Stimulated activated naive CD4-positive, alpha-beta T cell (primary cell): ENCODE measurements at regions not wholly inside any gene's neighbourhood (a gene's known extent, or its start where the extent isn't known, plus 50 kb on each side); places are given as distances from the start of the nearest gene placed in this dataset.
A peak's percentile ranks its signal among the peaks of the same experiment; 100 is the strongest.
"Not testable (repeated sequence)": the region's sequence is repeated elsewhere in the genome, so short reads cannot be mapped to it uniquely, and the experiment has no call there.

Experiments used
- DNase-seq, 6 experiments: peaks; one replicate each; lab custom pipeline; 2025; lab: John Stamatoyannopoulos, UW

DNA sequence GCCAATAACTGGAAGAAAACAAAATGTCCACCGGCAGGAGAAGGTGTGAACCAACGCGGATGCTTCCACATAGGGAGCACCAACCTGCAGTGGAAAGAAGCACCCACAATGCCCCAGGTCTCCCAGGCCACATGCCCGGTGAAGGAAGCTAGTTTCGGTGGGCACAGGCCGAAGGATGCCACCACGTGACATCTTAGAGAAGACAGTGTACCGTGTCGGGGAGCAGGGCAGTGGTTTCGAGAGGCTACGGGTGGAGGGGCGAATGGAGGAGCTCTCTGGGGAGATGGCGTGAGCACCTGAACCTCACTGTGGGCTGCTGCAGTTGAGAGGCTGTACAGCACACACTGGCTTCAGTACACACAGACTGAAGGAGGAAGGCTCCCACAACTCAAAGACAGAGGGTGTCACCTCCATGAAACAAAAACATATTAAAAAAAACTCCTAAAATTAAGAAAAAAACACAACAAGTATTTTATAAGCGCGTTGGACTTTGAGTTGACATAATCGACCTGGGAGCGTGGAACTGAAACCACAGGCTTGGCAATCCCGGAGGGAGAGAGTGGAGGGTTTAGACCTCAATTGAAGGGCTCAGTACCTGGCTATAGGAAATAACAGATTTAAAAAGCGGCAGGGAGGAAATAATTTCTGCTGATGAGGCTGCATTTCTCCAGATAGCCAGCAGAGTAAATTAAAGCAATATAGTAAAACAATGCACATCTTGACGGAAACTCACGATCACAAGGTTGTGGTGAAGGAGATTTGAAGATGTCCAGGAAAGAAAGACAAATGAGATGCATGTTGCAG lies 160.1 kb downstream of the RTP5 start:
- DNase-seq: peak in 1 of 6 experiments; percentile 14

DNA sequence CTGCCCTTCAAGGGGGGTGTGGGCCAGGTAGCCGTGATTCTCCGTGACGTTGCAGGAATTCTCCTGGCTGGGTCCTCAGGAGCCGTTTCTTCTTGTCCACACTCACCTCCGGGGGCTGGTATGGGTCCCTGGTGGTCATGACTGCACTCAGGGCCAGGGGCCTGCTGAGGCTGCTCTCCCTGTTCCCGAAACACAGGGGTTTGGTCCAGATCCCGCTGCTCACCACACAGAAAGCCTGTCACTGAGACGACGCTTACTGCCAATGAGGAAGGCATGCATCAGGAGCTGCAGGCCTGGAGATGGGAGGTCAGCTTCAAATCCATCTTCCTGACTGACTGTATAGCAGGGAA lies 160.7 kb downstream of the RTP5 start:
- no peak for DNase-seq

DNA sequence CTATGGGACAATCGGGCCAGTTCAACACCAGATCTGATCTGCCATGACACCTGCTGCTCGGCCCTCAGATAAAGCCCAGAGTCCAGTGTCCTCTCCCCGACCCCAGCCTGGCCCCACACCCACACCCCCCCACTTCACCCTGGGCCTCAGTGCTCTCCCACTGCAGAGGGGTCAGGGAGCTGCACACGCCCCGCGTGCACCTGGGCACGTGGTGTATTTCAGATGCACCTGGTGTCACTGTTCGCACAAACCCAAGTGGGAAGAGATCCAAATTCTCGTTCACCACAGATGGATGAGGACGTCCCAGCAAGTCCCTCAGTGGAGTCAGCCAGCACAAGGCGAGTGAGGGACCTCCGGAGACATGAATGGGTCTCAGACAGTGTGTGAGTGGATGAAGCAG lies 161.3 kb downstream of the RTP5 start:
- DNase-seq: no peak

DNA sequence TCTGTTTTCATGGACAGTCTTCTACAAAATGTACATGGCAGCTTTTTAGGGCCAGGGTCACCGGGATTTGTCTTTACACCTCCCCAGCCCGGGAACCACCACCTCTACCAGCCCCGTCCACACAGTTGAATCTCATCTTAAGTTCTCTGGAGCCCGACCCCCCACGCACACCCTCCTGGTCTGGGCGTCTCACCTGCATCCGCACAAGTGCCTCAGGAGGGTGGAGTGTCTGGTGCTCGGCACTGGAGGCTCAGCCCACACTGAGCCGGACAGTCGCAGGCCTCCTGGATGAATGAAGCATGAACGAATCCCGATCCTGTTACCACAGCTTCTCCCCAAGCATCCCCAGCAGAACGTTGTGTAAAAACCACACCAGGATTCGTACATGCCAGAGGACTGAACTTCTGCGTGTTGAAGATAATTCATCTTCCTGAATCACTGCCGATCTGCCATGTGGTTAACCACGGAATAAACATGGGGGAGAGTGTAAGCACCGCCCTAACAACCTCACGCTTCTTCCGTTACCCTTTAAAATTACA lies 162.0 kb downstream of the RTP5 start:
- peak; percentile 14 to 82 (median 53) for DNase-seq

DNA sequence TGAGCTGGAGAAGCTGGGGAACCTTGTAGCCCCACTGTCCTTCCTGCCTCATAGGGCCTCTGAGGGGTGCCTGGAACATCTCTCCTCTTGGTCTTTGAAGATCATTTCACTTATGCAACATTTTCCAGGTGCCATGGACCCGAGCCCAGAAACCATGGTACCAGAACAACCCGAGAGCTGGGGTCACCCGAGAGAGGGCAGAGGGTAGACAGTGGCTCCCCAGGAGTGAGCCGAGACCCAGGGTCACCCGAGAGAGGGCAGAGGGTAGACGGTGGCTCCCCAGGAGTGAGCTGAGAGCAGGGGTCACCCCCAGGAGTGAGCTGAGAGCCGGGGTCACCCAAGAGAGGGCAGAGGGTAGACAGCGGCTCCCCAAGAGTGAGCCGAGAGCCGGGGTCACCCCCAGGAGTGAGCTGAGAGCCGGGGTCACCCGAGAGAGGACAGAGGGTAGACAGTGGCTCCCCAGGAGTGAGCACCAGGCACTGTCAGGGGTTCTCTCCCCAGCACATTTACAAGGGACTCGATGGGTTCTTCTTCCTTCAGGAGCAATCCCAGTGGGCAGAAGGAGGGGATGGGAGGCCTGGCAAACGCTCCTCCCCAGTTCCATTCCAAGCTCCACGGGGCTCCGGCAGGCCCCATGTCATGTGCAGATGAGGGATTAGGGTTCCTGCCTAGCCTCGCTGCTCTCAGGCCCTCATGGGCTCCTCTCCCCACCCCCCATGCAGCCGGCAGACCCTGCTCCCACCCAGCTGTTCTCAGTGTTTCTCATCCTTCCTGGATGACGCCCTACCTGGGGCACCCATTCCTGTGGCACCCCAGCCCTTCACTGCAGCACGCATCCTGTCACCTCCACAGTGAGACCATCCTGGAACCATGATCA lies 163.5 kb downstream of the RTP5 start:
- DNase-seq: no peak

DNA sequence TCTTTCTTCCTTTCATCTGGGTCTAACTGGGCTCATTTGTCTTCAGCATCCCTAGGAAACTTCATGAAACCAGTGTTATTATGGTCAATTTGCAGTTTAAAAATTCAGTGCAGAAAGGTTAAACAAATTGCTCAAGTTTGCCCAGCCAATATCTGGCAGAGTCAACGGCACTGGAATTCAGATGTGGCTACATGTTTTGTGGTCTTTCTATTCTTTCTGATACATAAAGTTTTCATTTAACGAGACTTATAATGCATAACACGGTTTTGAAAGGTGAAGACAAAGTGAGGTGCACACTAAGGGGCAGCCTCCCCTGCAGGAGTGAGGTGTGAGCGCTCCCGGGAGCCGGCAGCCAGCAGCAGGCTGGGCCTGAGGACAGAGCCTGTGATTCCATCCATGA lies 164.6 kb downstream of the RTP5 start:
- DNase-seq: no peak

DNA sequence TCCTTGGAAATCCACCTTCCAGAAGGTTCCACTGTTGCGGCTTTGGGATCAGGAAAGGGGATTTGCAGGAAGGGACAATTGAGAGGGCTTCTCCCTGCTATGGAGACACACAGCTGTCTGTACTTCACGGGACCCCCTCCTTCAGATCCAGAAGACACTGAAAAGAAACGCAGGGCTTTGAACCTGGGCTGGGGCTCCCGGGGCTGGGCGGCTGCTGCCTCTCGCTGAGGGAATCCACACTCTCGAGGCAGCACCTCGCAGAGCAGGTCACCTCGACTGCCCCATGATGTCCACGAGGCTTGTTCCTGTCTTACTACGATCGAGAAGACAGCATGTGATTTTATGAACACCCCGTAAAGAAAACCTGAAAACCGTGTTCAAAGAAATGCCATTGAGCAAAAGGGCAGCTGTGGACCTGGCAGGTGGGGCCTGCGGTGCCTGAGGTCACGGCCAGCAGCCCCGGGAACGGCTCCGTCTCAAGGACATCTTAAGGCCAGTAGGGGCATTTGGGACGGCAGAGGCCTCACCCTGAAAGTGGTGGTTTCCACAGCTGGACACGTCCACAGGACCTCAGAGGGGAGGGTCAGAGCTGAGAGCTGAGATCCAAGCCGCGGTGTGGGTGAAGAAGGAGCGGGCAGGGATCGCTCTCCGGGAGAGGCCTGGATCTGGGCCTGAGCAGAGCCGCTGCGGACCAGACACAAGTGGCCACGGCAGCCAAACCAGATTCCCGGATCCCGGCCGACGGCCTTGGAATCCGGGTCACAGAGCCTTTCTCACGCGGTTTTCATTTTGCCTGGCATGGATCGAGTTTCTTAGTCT lies 165.7 kb downstream of the RTP5 start:
- no peak for DNase-seq

DNA sequence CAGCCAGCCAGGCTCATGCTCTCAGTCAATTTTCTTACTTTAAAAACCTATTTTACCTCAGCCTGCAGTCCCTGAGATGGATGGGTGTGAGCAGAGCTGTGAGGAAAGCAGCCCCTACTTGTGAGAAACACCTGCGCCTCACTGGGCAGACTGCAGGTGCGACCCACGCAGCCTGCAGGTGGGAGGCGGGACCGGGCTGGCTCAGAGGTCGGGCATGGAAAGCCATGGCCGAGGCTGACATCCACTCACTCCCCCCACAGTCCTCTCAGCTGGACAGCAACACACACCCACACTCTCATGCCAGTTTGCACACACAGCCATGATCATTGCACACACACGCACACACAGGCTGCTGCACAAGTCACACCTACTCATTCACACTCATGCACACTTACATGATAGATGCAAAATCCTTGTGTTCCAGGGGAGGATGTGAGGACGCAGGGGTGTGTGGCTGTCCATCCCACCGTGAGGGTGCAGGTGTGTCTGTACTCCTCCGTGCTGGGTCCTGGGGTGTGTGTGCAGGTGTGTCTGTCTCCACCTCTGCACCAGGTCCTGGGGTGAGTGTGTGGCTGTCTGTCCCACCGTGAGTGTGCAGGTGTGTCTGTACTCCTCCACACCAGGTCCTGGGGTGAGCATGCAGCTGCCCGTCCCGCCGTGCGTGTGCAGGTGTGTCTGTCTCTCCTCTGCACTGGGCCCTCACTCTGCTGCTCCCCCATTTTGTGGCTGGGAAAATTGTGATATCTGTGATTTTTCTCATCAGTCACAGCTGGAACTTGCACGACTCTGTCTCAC lies 166.5 kb downstream of the RTP5 start:
- DNase-seq: no peak

DNA sequence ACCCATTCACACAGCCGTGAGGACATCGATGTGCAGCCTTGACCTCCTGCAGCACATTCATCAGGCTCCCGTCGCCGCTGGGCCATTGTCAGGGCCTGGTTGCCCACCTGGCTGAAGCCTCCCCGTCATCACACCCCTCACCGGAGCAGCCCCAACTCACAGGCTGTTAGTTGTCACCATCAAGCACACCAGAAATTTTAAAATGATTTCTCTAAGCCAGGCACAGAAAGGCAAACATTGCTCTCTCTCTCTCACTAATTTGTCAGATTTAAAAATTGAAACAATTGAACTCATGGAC lies 167.1 kb downstream of the RTP5 start:
- no peak for DNase-seq

DNA sequence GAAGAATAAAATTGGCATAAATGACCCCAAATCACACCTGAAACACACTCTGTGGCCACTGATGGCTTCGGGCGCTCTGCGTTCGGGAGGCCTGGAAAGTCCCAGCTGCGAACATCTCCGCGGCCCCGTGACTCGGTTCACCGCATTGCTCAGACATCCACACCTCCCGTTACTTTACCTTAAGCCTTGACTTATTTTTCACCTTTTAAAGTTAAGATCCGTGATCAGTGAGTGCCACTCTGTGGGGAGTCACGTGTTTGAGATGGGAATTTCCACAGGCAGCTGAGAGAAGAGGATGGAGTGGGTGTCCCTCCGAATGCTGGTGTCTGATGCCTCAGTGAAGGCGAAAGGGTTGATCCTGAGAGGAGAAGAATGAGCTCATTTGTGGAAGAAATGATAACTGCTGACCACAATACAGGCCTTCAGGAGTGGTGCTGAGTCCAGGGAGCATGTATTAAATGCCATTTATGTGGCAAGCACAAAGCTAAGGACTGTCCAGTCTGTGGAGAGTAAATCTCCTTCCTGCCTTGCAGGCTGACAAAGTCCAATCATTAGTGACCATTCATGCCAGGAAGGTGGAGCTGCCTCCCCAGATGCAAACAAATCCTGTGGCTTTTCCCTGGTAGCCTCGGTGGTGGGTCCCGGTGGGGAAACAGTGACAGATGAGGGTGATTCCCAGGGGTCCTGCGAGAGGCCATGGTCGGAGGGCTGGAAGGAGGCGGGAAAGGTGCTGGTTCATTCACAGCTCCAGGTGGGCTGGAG lies 168.8 kb downstream of the RTP5 start:
- DNase-seq: no peak

DNA sequence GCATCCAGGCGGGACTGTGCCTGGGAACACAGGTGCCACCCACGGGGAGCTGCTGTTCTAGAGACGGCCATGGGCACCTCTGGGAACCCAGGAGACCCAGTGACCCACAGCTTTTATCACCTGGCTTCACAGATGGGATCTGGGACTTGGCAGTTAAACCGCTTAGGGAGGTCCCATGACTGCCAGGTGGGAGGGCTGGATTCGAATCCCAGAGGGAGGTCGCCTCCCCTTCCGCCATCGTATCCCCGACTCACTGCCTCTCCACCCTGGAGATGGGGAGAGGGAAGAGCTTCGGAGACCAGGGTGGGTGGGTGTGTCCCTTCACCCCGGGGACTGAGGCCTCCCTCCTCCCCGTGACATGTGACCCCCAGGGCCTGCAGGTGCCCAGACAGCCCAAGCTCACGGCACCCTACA lies 169.4 kb downstream of the RTP5 start:
- no peak for DNase-seq

DNA sequence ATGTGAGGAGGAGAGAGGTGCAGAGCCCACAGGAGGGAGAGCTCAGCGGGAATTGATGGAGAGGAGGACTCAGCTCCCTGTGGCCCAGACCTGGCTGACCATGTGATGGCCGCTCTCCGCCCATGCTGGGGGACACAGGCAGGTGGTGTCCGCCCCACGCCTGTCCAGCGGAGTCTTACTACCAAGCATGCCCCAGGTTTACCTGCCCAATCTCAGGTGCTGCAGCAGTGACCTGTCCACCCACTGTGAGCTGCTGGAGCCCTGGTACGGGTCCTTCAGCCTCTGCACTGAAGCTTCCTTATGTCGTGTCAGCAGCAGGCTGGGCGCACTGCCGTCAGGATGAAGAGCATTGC lies 170.8 kb downstream of the RTP5 start:
- DNase-seq: no peak

DNA sequence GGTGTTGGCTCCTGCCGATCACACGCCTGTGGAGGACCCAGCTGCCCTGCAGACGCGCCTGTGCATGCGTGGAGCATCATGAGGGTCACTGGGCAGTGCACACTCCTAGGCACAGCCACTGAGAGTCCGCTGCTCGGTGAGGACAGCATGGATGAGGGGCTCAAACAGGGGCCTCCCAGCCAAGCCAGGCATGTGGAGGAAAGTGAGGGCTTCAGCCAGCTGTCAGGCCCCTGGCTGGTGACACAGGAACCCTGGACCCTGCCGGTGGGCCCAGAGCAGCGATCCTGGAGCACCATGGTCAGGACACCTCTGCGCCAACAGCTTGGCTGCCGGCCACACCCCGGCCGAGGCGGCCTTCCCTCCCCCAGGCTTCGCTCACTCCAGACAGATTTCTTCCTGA lies 171.2 kb downstream of the RTP5 start:
- DNase-seq: no peak

DNA sequence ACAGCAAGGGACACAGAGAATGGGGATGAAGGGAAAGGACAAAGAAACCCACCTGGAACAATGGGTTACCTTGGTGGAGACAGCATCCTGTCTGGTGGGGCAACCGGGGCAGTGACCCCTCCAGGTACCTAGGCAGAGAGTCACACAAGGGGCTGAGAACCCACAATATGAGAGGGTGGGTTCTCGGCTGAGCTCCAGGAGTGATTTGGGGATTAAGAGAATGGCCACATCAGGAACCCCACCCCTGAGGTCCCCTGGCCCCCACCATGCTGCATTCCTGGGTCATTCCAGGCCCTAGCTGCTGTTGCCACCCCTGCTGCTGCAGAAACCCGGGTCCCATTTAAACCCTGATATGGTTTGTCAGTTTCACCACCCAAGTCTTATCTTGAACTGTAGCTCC lies 172.3 kb downstream of the RTP5 start:
- no peak for DNase-seq

DNA sequence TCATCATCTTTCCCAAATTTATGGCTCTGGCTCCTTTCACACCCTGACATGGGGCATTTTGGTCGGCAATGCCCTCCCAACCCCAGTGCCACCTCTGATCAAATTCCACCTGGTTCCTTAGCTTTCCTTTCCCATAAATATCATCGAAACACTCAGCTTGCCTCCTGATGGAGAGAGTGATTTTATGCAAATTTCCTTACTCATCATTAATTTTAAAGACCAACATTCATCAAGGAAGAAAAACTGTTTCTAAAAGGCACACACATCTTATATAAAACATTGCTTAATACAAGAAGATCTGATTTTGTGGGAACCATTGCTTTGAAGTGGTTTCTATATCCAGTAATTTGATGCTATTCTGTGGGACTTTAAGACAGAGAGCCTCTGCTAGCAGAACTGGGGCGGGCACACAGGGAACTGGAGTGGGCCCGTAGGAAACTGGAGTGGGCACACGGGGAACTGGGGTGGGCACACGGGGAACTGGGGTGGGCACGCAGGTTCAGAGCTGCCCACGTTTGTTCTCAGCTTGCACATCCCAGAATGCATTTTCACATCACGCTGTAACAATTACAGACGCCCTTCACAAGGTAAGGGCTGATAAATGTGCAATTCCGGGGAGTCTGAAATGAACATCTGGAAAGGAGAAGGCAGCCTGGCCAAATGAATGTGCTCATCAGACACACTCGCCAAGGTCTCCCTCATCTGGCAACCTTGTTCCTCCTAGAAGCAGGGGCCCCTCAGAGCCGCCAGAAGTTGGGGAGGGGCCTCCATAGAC lies 174.2 kb downstream of the RTP5 start:
- no peak for DNase-seq

DNA sequence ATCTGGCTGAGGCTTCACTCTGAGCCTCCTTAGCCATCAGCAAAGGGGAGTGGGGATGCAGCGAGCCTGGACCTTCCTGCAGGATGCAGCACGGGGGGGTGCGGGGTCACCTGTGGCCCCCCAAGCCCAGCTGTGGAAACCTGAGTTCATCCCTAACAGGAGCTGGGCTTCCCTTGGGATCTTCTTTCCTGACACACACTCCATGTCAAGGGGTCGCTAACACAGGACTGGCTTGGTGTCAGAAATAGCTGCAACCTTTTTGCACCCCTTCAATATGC lies 174.7 kb downstream of the RTP5 start:
- DNase-seq: no peak

DNA sequence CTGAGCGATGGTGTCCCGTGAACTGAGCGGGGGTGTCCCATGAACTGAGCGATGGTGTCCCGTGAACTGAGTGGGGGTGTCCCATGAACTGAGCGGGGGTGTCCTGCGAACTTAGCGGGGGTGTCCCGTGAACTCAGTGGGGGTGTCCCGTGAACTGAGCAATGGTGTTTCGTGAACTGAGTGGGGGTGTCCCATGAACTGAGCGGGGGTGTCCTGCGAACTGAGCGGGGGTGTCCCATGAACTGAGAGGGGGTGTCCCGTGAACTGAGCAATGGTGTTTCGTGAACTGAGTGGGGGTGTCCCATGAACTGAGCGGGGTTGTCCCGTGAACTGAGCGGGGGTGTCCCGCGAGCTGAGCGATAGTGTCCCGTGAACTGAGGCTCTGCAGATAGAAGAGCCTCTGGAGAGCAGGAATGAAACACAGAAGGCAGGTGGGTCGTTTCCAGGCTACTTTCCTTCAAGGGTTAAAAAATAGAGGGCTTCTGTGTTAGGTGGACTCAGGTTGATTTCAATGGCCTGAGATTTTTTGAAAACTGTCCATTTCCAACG lies 176.1 kb downstream of the RTP5 start:
- DNase-seq: not testable (repeated sequence)

DNA sequence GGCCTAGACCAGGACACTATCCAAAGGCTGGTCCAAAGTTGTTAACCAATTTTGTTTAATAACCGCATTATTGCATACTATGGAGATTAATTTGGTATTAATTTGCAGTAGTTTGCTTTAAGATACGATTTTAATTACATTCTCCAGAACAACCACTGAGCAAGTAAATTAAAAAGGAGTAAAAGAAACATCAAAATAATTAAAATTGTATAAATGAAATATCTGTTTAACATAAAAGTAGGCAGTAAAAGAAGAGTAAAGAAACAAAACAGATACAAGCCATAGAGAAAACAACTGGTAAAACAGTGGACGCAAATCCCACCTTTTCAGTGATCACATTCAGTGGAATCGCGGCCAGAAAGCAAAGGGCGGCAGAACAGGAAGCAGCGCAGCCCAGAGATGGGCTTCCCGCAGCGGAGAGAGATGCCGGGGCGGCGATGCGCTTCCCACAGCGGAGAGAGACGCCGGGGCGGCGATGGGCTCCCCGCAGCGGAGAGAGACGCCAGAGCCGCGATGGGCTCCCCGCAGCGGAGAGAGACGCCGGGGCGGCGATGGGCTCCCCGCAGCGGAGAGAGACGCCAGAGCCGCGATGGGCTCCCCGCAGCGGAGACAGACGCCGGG lies 176.8 kb downstream of the RTP5 start:
- DNase-seq: no peak

DNA sequence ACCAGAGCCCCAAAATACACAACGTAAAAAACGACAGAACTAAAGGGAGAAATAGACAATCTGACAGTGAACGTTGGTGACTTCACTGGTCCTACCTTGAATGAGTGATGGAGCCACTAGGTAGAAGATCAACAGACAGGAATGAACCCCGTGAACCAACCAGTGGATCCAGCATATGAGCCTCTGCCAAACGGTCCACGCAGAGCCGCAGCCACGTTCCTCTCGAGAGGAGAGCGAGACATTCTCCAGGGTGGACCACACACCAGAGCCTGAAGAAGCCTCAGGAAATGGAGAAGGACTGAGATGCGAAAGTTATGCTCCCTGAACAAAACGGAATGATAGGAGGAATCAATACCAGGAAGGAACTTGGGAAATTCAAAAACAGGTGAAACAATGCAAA lies 178.4 kb downstream of the RTP5 start:
- no peak for DNase-seq

DNA sequence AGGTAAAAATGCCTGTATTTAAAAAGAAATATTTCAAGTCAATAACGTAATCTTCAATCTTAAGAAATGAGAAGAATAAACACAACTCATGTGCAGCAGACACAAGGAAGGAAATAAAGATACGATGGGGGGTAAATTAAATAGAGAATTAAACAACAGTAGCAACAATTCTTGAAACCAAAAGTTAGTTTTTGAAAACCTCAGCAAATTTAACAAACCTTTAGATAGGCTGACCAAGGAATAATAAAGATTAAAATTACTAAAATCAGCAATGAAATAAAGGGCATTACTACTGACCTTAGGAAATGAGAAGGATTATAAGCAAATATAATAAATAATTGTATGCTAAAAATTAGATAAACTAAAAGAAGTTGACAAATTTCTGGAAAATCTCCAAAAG lies 178.9 kb downstream of the RTP5 start:
- DNase-seq: no peak
